Lung (tissue), 11 donors: ENCODE measurements at regions not wholly inside any gene's neighbourhood (a gene's known extent, or its start where the extent isn't known, plus 50 kb on each side); places are given as distances from the start of the nearest gene placed in this dataset.

Experiments
- ATAC-seq: fragments of 200-7000 bp; cut with Tn5 transposase; one replicate; pipeline ENCODE4 v1.9.1; 2020; ENCODE audit warnings: moderate number of reproducible peaks; ENCODE audit not compliant: insufficient read depth, low FRiP score
- DNase-seq, 3 donors: peaks; one replicate each; pipeline ENCODE4 v3.0.0-alpha.2; 2013 to 2017
- H3K27ac ChIP-seq, 2 donors: one replicate each; pipeline ENCODE4 v1.5.1; 2013; ENCODE audit warnings: mild to moderate bottlenecking in 2 of 2, moderate library complexity in 2 of 2, control low read depth in 1 of 2, inconsistent platforms in 1 of 2, low read depth in 1 of 2, low read length in 1 of 2
- H3K27me3 ChIP-seq, 3 donors: one replicate each; pipeline ENCODE4 v1.5.1; 2013; ENCODE audit warnings: low read length in 2 of 3; ENCODE audit not compliant: control insufficient read depth in 3 of 3, insufficient read depth in 3 of 3
- H3K36me3 ChIP-seq, 4 donors: one replicate each; pipeline ENCODE4 v1.5.1; 2013; ENCODE audit warnings: low read length in 4 of 4, mild to moderate bottlenecking in 1 of 4, moderate library complexity in 1 of 4; ENCODE audit not compliant: control insufficient read depth in 4 of 4, insufficient read depth in 4 of 4
- H3K4me1 ChIP-seq, 5 donors: one replicate each; pipeline ENCODE4 v1.5.1; 2013; ENCODE audit warnings: low read length in 5 of 5, mild to moderate bottlenecking in 2 of 5, moderate library complexity in 1 of 5; ENCODE audit not compliant: control insufficient read depth in 5 of 5, insufficient read depth in 5 of 5
- H3K4me3 ChIP-seq: one replicate; pipeline ENCODE4 v1.5.1; 2013; ENCODE audit warnings: mild to moderate bottlenecking, control low read depth, moderate library complexity
- H3K9ac ChIP-seq, 2 donors: one replicate each; pipeline ENCODE4 v1.5.1; 2013; ENCODE audit warnings: low read length in 2 of 2, control low read depth in 1 of 2; ENCODE audit not compliant: insufficient read depth in 1 of 2
- H3K9me3 ChIP-seq, 4 donors: one replicate each; pipeline ENCODE4 v1.5.1; 2013; ENCODE audit warnings: low read length in 3 of 4, mild to moderate bottlenecking in 1 of 4, moderate library complexity in 1 of 4; ENCODE audit not compliant: control insufficient read depth in 4 of 4, insufficient read depth in 3 of 4
- whole genome bisulfite sequencing, 2 donors: extraction: QIAGEN DNeasy Blood & Tissue Kit; methylation state at CpG; one replicate each; pipeline ENCODE4 v1.1.7; 2013; 5-methylcytosine and 5-hydroxymethylcytosine counted together
- TF ChIP-seq, protein P1 (sequence below): IDR thresholded peaks from 2 replicates; pipeline ENCODE4 v1.5.1; 2012; ENCODE audit warnings: mild to moderate bottlenecking; ENCODE audit errors: control extremely low read depth, extremely low read depth
- donor health status: control.
- donor health status: control.
- donor health status: Bipolar disorder and iron deficiency.
- donor health status: healthy.
- donor health status: DM: yes; HTN: yes; CAD: no.

DNA sequence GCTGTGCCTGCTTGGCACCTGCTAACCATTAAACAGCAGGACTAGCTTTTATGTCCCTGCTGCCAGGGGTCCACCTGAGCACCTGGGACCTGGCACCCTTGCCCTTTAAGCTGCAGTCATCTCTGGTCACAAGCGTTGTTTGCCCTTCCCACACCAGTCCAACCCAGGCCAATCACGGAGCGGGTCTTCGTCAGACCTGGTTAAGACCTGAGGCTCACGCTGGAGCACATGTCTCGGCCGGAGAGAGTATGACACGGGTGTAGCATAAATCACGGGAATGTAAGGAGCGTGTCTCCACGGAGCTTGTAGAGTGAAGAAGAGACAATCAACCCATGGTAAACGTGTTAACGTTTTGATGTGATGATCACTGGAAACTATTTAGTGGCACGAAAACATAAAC, 847.3 kb downstream of the BRD1 start:
- TF ChIP-seq, protein P1, sequence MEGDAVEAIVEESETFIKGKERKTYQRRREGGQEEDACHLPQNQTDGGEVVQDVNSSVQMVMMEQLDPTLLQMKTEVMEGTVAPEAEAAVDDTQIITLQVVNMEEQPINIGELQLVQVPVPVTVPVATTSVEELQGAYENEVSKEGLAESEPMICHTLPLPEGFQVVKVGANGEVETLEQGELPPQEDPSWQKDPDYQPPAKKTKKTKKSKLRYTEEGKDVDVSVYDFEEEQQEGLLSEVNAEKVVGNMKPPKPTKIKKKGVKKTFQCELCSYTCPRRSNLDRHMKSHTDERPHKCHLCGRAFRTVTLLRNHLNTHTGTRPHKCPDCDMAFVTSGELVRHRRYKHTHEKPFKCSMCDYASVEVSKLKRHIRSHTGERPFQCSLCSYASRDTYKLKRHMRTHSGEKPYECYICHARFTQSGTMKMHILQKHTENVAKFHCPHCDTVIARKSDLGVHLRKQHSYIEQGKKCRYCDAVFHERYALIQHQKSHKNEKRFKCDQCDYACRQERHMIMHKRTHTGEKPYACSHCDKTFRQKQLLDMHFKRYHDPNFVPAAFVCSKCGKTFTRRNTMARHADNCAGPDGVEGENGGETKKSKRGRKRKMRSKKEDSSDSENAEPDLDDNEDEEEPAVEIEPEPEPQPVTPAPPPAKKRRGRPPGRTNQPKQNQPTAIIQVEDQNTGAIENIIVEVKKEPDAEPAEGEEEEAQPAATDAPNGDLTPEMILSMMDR = no peak
- H3K9ac ChIP-seq = no peak overlapping the region
- no peak overlapping the region for H3K27ac ChIP-seq
- WGBS, 2 donors = 88 to 89% methylated on average over 14 of the region's 14 CpGs
- H3K4me3 ChIP-seq = no peak overlapping the region
- peaks cover 0 to 4% (median 1%) of the 10 kb centered on the region in 4 donors for H3K9me3 ChIP-seq
- H3K36me3 ChIP-seq = no peaks in the 10 kb centered on the region
- H3K27me3 ChIP-seq = peaks cover 0 to 7% (median 6%) of the 10 kb centered on the region in 3 donors
- DNase-seq (no peak), ATAC-seq (no peak)
- H3K4me1 ChIP-seq = peaks cover 0 to 4% (median 0%) of the 10 kb centered on the region in 5 donors

DNA sequence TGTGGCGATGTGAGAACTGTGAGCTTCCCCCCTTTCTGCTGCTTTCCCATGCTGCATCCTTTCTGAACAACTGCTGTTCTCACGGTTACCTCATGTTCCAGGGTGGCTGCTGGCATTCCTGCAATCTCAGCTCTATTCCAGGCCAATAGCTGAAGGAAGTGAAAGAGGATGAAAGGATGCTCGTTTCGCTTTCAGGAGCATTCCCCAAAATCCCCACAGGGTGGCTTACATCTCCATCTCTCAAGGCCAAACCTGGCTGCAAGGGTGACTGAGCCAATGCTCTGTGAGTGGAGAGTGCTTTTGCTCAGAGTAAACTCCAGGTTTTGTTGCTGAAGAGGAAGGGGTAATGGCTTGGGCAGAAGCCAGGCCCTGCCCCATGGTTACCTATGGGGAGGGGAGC, 848.2 kb downstream of the BRD1 start:
- Histone ChIP-seq H3K36me3 (no peaks in the 10 kb centered on the region), H3K9me3 (peaks cover 0 to 3% (median under 1%) of the 10 kb centered on the region in 4 donors), H3K27ac (no peak overlapping the region), H3K27me3 (peaks cover 0 to 7% (median 6%) of the 10 kb centered on the region in 3 donors), H3K4me1 (peaks cover 0 to 4% (median 0%) of the 10 kb centered on the region in 5 donors), H3K9ac (no peak overlapping the region), H3K4me3 (no peak overlapping the region)
- no peak for DNase-seq
- WGBS, 2 donors = 58 to 64% methylated on average over 4 of the region's 4 CpGs
- TF ChIP-seq, protein P1 = no peak
- no peak for ATAC-seq

- Histone ChIP-seq H3K9me3 (peaks cover 0 to 3% (median under 1%) of the 10 kb centered on the region in 4 donors), H3K27me3 (peaks cover 0 to 7% (median 6%) of the 10 kb centered on the region in 3 donors), H3K9ac (no peak overlapping the region), H3K27ac (no peak overlapping the region), H3K36me3 (no peaks in the 10 kb centered on the region), H3K4me3 (no peak overlapping the region), H3K4me1 (no peaks in the 10 kb centered on the region)
- TF ChIP-seq, protein P1 = no peak
- DNase-seq (no peak), ATAC-seq (no peak)
- 84 to 93% methylated on average over 20 of the region's 20 CpGs for WGBS, 2 donors
Measured at GRCh38 chr22:48976556-48977535, 850.8 kb downstream of the BRD1 start.
